HG03521 (cell line): ENCODE measurements at regions not wholly inside any gene's neighbourhood (a gene's known extent, or its start where the extent isn't known, plus 50 kb on each side); places are given as distances from the start of the nearest gene placed in this dataset.

ENCODE experiments used
- ATAC-seq: cut with Tn5 transposase; IDR thresholded peaks from one replicate; pipeline ENCODE4 v1.9.1; 2021; ENCODE audit warnings: mild to moderate bottlenecking, moderate library complexity; ENCODE audit not compliant: unreplicated experiment

- no peak for ATAC-seq
Measured at GRCh38 chr17:77001487-77001886, 133.3 kb downstream of the MGAT5B start.

- no peak for ATAC-seq
Measured at GRCh38 chr17:77002103-77003045, 134.2 kb downstream of the MGAT5B start.

- ATAC-seq = no peak
Measured at GRCh38 chr17:77003699-77004098, 135.5 kb downstream of the MGAT5B start.

- no peak for ATAC-seq
Measured at GRCh38 chr17:77006971-77007649, 133.7 kb upstream of the SEC14L1 start.

- no peak for ATAC-seq
Measured at GRCh38 chr17:77009877-77010276, 130.9 kb upstream of the SEC14L1 start.

GRCh38 chr17:77010667-77011066 lies 130.1 kb upstream of the SEC14L1 start:
- ATAC-seq = no peak

GRCh38 chr17:77011173-77012011 lies 129.4 kb upstream of the SEC14L1 start:
- ATAC-seq = no peak

- no peak for ATAC-seq
Measured at GRCh38 chr17:77018504-77018903, 122.3 kb upstream of the SEC14L1 start.

- ATAC-seq = no peak
Measured at GRCh38 chr17:77019893-77020379, 120.8 kb upstream of the SEC14L1 start.

- no peak for ATAC-seq
Measured at GRCh38 chr17:77020973-77021372, 119.8 kb upstream of the SEC14L1 start.

GRCh38 chr17:77022766-77023165 lies 118.0 kb upstream of the SEC14L1 start:
- no peak for ATAC-seq

GRCh38 chr17:77025781-77026180 lies 115.0 kb upstream of the SEC14L1 start:
- no peak for ATAC-seq

- ATAC-seq = no peak
Measured at GRCh38 chr17:77027271-77027889, 113.4 kb upstream of the SEC14L1 start.

GRCh38 chr17:77028900-77029299 lies 111.9 kb upstream of the SEC14L1 start:
- no peak for ATAC-seq

GRCh38 chr17:77032929-77033328 lies 107.8 kb upstream of the SEC14L1 start:
- ATAC-seq = no peak

GRCh38 chr17:77033892-77034404 lies 106.8 kb upstream of the SEC14L1 start:
- no peak for ATAC-seq

GRCh38 chr17:77034677-77035424 lies 105.9 kb upstream of the SEC14L1 start:
- no peak for ATAC-seq

GRCh38 chr17:77035526-77035925 lies 105.2 kb upstream of the SEC14L1 start:
- no peak for ATAC-seq

GRCh38 chr17:77036136-77036840 lies 104.5 kb upstream of the SEC14L1 start:
- ATAC-seq = no peak
